Skin of body (tissue), 1 donor: ENCODE measurements at regions not wholly inside any gene's neighbourhood (a gene's known extent, or its start where the extent isn't known, plus 50 kb on each side); places are given as distances from the start of the nearest gene placed in this dataset.
"Not testable (repeated sequence)": the region's sequence is repeated elsewhere in the genome, so short reads cannot be mapped to it uniquely, and the experiment has no call there.

Source experiments
- DNase-seq: peaks from one replicate; lab custom pipeline; 2025; lab: John Stamatoyannopoulos, UW

DNA sequence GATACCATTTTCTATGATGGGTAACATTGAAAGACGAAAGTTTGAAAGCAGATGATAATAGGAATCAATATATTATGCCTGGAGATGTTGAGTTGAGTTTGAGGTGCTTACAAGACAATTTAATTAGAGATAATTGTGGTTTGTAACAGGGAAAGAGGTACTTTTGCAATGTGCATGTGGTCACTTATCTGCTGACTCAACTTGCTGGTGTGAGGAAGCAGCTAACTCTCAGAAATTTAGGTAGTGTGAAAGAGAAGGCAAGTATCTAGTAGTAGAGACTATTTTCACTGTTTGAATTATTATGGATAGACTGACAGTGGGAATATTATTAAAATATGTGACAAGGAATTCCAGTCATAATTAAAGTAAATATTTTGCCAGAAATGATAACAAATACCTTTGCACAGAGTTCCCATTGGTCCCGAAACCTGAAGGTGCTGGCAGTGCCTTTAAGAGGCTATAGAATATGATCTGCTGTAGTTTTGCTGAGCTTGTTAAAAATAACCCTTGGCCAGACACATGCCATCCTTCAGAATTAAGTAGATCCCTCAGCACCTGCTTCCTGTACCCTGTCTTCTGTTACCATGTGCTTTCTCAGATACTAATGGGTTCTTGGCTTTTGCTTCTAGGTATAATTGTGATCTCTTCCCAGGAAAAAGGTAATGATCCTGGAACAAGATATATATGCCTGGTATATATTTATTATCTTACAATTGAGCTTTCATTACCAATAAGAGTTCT lies 315.9 kb downstream of the BCHE start:
- DNase-seq: no peak

DNA sequence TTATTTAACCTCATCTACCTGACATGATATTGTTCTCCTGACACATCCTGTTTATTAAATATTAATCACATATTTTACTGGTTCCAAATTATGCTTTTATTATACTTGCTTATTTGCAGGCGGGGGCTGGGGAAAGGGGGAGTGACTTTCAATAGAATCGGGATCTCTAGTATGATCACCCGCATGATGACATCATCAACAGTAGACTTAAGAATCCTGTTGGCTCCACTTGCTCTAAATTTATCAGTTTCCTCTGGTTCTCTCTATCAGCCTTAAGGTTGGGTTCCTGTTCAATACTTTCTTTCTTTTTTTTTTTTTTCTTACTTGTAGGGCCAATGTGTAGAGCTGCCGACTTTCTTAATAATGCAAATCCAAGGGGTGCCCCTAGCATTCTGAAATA lies 317.5 kb downstream of the BCHE start:
- DNase-seq: no peak

DNA sequence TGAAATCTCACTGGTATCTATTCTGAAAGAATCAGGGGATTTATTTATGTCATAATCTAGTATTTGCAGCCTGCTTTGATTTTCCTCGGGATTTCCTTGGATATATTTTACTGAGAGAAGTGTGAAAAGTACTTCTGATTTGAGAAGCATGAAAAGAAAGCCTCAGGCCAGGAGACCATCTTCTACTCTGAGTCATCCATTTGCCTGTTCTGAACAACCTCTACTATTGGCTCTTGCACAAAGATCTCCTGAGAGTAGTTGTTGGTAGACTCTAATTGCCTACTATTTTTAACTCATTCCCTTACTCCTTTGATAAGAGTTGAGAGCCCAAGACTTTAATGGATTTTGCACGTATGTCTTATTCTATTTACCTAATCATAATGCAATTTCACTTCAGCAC lies 318.9 kb downstream of the BCHE start:
- DNase-seq: no peak

DNA sequence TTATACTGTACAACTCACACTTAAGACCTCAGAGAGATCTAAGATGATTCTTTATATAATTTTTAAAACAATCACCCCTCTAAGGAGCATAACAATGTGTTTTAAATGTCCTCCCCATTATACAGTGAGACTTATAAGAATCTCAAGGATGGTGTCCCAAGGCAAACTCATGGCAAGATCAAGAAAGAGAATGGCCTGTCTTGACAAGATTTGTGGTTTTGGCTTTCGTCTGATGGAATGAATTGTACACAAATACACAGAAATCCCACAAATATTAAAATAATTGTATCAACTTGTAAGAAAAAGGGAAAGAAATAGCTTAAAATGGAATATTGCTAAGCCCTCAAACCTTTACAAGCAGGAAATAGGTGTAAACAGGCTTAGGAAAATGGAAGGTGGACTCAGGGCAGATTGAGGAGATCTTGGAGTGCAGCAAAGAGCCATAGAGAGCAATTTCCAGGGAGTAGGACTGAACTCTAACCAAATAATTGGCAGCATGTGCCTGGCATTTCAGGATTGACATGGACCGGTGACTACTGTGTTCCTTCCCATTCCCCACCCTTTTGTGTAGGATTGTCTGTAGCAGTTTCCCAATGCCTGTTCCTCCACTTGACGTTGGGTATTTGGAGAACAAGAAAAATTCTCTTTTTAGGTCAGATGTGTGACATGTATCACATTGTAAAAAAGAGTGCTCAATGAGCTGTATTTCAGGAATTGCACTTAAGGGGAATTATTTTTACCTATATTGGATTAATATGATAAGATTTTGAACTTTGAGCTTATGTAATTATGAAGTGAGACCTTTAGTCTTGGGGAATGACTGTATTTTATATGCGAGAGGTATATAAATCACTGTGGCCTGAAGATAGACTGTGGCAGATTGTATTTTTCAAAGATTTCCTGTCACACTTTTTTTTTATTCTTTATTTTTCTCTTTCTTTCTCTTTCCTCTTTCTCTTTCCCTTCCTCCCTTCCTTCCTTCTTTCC lies 317.8 kb upstream of the SLITRK3 start:
- DNase-seq: no peak

DNA sequence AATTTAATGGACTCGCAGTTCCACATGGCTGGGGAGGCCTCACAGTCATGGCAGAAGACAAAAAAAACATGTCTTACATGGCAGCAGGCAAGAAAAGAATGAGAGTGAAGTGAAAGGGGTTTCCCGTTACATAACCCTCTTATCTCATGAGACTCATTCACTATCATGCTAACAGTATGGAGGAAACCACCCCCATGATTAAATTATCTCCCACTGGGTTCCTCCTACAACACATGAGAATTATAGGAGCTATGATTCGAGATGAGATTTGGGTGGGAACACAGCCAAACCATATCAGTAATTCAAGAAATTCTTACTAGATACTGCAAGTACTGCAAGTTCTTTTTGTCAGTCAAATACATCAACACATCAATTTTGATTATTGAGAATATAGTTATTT lies 311.4 kb upstream of the SLITRK3 start:
- DNase-seq: no peak

- DNase-seq: no peak
Observed at GRCh38 chr3:165507060-165507459, 310.9 kb upstream of the SLITRK3 start.

DNA sequence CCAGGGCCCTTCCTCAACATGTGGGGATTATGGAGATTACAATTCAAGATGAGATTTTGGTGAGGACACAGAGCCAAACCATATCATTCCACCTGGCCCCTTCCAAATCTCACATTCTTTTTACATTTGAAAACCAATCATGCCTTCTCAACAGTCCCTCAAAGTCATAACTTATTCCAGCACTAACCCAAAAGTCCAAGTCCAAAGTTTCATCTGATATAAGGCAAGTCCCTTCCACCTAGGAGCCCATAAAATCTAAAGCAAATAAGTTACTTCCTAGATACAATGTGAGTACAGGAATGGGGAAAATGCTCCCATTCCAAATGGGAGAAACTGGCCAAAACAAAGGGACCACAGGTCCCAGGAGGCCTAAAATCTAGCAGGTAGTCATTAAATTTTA lies 309.5 kb upstream of the SLITRK3 start:
- DNase-seq: no peak

DNA sequence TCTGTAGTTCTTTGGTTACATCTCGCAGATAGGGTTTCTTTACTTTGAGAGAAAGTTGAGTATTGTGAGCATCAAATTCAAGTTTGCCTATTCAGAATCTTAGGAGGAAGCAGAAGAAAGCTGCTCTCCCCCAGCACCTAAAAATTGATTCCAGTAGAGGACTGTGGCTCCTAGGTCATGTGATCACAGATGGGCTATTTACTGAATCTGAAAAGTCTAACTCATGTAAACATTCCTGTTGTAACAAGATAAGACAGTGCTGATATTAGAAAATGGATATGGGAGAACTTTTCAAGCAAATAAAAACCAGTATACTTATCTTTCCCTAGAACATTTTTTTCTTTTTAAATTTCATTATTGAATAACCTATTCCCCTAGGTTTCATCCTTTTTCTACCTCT lies 308.4 kb upstream of the SLITRK3 start:
- DNase-seq: no peak

- no peak for DNase-seq
Observed at GRCh38 chr3:165503825-165504224, 307.6 kb upstream of the SLITRK3 start.

- no peak for DNase-seq
Observed at GRCh38 chr3:165503346-165503745, 307.2 kb upstream of the SLITRK3 start.

GRCh38 chr3:165502707-165503106 lies 306.5 kb upstream of the SLITRK3 start:
- DNase-seq: no peak

DNA sequence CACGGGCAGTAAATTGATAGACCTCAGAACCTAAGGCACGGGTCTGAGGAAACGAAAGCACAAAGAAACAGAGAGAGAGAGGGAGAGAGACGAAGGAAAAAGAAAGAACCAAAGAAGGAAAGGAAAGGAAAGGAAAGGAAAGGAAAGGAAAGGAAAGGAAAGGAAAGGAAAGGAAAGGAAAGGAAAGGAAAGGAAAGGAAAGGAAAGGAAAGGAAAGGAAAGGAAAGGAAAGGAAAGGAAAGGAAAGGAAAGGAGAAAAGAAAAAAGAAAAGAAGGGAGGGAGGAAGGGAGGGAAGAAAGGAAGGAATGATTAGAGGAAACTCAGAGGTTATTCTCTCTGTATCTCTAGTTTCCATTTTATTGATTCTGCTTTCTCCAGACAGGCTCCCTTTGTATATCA lies 302.6 kb upstream of the SLITRK3 start:
- not testable (repeated sequence) for DNase-seq

GRCh38 chr3:165491487-165491886 lies 295.3 kb upstream of the SLITRK3 start:
- no peak for DNase-seq

- no peak for DNase-seq
Observed at GRCh38 chr3:165476399-165477060, 280.3 kb upstream of the SLITRK3 start.

DNA sequence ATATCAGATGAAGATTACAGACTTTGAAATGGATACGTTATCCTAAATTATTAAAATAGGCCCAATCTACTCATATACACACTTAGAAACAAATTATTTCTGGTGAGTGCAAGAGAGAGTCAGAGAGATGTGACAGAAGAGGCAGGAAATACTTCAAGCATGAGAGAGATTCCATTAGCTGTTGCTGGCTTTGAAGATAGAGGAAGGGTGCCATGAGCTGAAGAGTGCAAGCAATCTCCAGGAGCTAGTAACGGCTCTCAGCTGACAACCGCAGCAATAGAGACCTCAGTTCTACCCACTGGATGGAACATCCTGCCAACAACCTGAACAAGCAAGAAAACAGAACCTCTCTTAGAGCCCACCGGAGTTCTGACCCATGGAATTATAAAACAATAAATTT lies 270.7 kb upstream of the SLITRK3 start:
- DNase-seq: no peak

DNA sequence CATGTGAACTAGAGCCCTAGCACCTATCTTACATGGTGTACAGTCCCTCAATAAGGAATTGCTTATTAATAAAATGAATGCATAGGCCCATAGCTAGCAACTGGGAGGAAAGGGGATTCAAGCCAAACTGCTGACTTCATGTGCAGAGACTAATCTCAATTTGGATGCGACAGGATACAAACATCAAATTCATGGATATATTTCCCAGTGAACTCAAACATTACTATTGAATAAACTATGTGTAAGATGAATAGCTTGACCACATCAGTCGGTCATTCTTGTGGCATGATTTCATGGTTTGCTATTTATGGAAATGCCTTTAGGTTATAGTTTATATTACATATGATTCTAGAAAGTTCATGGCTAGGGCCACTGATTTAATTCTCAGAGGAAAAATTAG lies 268.6 kb upstream of the SLITRK3 start:
- DNase-seq: peak; percentile 28

DNA sequence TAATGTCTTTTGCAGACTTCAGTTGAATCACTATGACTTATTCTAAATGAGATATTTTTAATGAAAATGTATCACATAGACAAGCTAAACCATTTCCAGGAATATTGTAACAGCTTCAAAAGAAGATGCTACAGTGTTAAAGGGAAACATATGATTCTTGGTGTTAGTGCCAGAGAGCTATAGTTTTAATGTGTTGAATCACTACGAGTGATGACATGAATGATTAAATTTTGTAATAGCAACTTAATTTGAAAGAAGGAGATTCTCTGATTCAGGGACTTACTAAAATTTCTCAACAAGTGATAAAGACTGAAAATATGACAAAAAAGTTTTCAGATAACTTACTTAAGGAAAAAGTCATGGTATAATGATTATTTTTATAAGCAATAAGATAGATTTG lies 267.3 kb upstream of the SLITRK3 start:
- DNase-seq: peak; percentile 58

- peak; percentile 43 for DNase-seq
Observed at GRCh38 chr3:165462636-165463334, 266.6 kb upstream of the SLITRK3 start.

DNA sequence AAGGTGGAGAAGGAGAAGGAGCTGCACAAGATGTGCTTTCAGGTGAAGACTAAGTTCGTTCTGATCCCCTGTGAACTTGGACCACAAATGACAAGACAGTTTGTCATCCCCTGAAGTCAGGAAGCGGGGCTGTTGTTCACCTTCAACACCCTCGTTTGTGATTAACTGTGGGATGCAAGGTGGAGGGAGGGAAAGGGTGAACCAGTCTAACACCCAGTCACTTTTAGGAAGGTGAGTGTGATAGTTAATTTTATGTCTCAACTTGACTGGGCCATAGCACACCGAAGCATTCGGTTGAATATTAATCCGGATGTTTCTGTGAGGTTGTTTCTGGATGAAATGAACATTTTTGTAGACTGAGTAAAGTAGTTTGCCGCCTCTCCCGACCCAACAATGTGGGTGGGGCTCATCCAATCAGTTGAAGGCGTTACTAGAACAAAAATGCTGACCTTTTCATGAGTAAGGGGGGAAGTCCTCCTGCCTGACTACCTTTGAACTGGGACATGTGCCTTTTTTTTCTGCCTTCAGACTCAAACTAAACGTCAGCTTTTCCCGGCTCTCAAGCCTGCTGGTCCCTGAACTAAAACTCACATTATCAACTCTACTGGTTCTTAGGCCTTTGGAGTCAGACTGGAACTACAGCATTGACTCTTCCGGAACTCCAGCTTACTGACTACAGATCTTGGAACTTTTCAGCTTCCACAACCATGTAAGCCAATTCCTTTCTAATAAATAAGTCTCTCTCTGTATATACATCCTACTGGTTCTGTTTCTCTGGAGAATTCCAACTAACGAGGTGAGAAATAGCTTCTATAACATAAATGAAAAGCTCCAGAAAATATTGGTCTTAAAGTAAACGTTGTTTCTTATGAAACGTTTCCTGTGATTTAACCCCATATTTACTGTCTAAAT lies 264.0 kb upstream of the SLITRK3 start:
- no peak for DNase-seq

DNA sequence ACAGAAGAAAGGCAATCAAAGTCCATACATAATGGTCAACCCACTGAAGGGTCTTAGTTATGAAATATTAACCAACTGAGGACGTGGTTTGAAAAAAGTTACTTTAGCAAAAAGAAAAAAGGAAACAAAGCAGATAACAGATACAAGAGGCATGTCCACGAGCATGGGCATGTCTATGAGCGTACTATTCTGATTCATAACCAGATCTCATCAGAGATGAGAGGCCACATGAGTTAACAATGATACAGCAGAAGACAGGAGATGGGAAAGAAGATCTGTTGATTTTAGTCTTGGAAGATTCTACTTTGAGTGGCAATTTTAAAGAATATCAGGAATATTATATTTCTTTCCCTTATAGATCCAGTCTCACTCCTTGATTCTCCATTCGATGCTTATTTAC lies 262.9 kb upstream of the SLITRK3 start:
- DNase-seq: no peak
